ENCODE measurements at regions not wholly inside any gene's neighbourhood (a gene's known extent, or its start where the extent isn't known, plus 50 kb on each side); places are given as distances from the start of the nearest gene placed in this dataset.
"Not testable (repeated sequence)": the region's sequence is repeated elsewhere in the genome, so short reads cannot be mapped to it uniquely, and the experiment has no call there.

DNA sequence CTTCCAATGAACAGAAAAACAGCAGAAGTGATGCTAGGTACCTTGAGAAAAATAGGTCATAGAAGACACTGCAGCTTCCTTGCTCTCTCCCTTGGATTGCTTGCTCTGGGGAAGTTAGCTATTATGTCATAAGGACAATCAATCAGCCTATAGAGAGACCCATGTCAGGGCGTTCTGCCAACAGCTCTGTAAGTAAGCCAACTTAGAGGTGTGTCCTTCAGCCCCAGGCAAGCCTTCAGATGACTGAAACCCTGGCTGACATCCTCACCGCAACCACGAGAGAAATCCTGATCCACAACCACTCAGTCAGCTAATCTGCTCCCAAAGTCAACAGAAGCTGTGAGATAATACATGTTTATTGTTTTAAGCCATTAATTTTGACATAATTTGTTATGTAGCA is 57.5 kb upstream of the TIMM23 start:
- H4K20me1 ChIP-seq (replicated peaks; ENCODE audit: control insufficient read depth, insufficient read depth, low read length); H3K9me1 ChIP-seq (ENCODE audit: control insufficient read depth, insufficient read depth, low read length); BruUV-seq (replicated peaks); DNase-seq (ENCODE audit: extremely low read depth in 1 of 4, low spot score in 3 of 4); CTCF ChIA-PET (ENCODE audit: low intra/inter-chr PET ratio); H2AFZ ChIP-seq (ENCODE audit: low read depth, low read length); H3K79me2 ChIP-seq (ENCODE audit: control insufficient read depth, insufficient read depth, low read length); H3K27ac ChIP-seq (ENCODE audit: extremely low read depth, low read depth, low read length); intact Hi-C loops (cut with micrococcal nuclease); H3K4me1 ChIP-seq (replicated peaks in 1 of 2; ENCODE audit: control insufficient read depth in 2 of 2, insufficient read depth in 2 of 2, low read length in 2 of 2); H3K27me3 ChIP-seq (ENCODE audit: control insufficient read depth in 2 of 2, insufficient read depth in 2 of 2, low read length in 2 of 2); H3K9me3 ChIP-seq (replicated peaks; ENCODE audit: control insufficient read depth, insufficient read depth, low read depth, low read length); H3K4me3 ChIP-seq; POLR2A ChIA-PET; H3K9ac ChIP-seq (ENCODE audit: insufficient read depth in 1 of 2, low read depth in 2 of 2, low read length in 2 of 2); FAIRE-seq; H3K36me3 ChIP-seq (ENCODE audit: control insufficient read depth, insufficient read depth, low read length); H3K4me2 ChIP-seq (ENCODE audit: insufficient read depth, low read length); in situ Hi-C loops (cut with MboI): not testable (repeated sequence)
- WGBS (ENCODE audit: insufficient coverage, low coverage, missing lambda C conversion rate), result no CpG with 5 or more reads among the region's 3 CpGs
- peak; percentile 62 for ATAC-seq

DNA sequence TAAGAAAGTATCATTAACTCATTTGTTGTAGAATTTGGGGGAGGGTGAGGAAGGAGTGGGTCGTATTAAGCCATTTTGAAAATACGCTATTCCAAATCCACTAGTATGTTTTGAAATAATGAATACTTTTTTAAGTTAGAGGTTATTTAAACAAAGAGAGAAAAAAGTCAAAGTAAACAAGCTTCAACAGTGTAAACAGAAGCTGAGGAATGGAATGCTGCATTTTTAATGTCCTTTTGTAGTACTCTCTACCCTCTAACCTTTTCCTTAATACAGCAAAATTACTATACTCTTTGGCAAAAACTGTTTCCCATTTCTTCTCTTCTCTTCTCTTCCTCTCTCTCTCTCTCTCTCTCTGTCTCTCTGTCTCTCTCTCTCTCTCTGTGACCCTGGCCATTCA is 56.7 kb upstream of the TIMM23 start:
- no CpG with 5 or more reads among the region's 2 CpGs for WGBS (ENCODE audit: insufficient coverage, low coverage, missing lambda C conversion rate)
- H4K20me1 ChIP-seq (replicated peaks; ENCODE audit: control insufficient read depth, insufficient read depth, low read length); H3K9ac ChIP-seq (ENCODE audit: insufficient read depth in 1 of 2, low read depth in 2 of 2, low read length in 2 of 2); H3K36me3 ChIP-seq (ENCODE audit: control insufficient read depth, insufficient read depth, low read length); POLR2A ChIA-PET; intact Hi-C loops (cut with micrococcal nuclease); H3K4me2 ChIP-seq (ENCODE audit: insufficient read depth, low read length); ATAC-seq; H2AFZ ChIP-seq (ENCODE audit: low read depth, low read length); H3K79me2 ChIP-seq (ENCODE audit: control insufficient read depth, insufficient read depth, low read length); H3K27ac ChIP-seq (ENCODE audit: extremely low read depth, low read depth, low read length); DNase-seq (ENCODE audit: extremely low read depth in 1 of 4, low spot score in 3 of 4); BruUV-seq (replicated peaks); H3K4me1 ChIP-seq (replicated peaks in 1 of 2; ENCODE audit: control insufficient read depth in 2 of 2, insufficient read depth in 2 of 2, low read length in 2 of 2); H3K4me3 ChIP-seq; FAIRE-seq; H3K9me1 ChIP-seq (ENCODE audit: control insufficient read depth, insufficient read depth, low read length); H3K27me3 ChIP-seq (ENCODE audit: control insufficient read depth in 2 of 2, insufficient read depth in 2 of 2, low read length in 2 of 2); CTCF ChIA-PET (ENCODE audit: low intra/inter-chr PET ratio); H3K9me3 ChIP-seq (replicated peaks; ENCODE audit: control insufficient read depth, insufficient read depth, low read depth, low read length); in situ Hi-C loops (cut with MboI): not testable (repeated sequence)

GRCh38 chr10:45920876-45921275 is 51.4 kb upstream of the TIMM23 start:
- ATAC-seq, result peak; percentile 55; the same call in 1 of the 3 replicates
- H3K9me1 ChIP-seq (ENCODE audit: control insufficient read depth, insufficient read depth, low read length); H3K4me1 ChIP-seq (replicated peaks in 1 of 2; ENCODE audit: control insufficient read depth in 2 of 2, insufficient read depth in 2 of 2, low read length in 2 of 2); in situ Hi-C loops (cut with MboI); H2AFZ ChIP-seq (ENCODE audit: low read depth, low read length); H3K9me3 ChIP-seq (replicated peaks; ENCODE audit: control insufficient read depth, insufficient read depth, low read depth, low read length); intact Hi-C loops (cut with micrococcal nuclease); POLR2A ChIA-PET; BruUV-seq (replicated peaks); CTCF ChIA-PET (ENCODE audit: low intra/inter-chr PET ratio); H3K4me2 ChIP-seq (ENCODE audit: insufficient read depth, low read length); H3K9ac ChIP-seq (ENCODE audit: insufficient read depth in 1 of 2, low read depth in 2 of 2, low read length in 2 of 2); H4K20me1 ChIP-seq (replicated peaks; ENCODE audit: control insufficient read depth, insufficient read depth, low read length); H3K27me3 ChIP-seq (ENCODE audit: control insufficient read depth in 2 of 2, insufficient read depth in 2 of 2, low read length in 2 of 2); H3K36me3 ChIP-seq (ENCODE audit: control insufficient read depth, insufficient read depth, low read length); FAIRE-seq; H3K4me3 ChIP-seq; H3K79me2 ChIP-seq (ENCODE audit: control insufficient read depth, insufficient read depth, low read length); DNase-seq (ENCODE audit: extremely low read depth in 1 of 4, low spot score in 3 of 4); H3K27ac ChIP-seq (ENCODE audit: extremely low read depth, low read depth, low read length): not testable (repeated sequence)
- 94% methylated on average over 3 of the region's 3 CpGs for WGBS (ENCODE audit: insufficient coverage, low coverage, missing lambda C conversion rate)

All from K562 (cell line).